ENCODE measurements at regions not wholly inside any gene's neighbourhood (a gene's known extent, or its start where the extent isn't known, plus 50 kb on each side); places are given as distances from the start of the nearest gene placed in this dataset.
"Not testable (repeated sequence)": the region's sequence is repeated elsewhere in the genome, so short reads cannot be mapped to it uniquely, and the experiment has no call there.

GRCh38 chr10:109040622-109041021, 882.7 kb downstream of the XPNPEP1 start:
- no peak for DNase-seq

GRCh38 chr10:109037978-109038377, 885.3 kb downstream of the XPNPEP1 start:
- no peak for DNase-seq

GRCh38 chr10:109030581-109031210, 892.6 kb downstream of the XPNPEP1 start:
- peak; percentile 18 for DNase-seq

DNA sequence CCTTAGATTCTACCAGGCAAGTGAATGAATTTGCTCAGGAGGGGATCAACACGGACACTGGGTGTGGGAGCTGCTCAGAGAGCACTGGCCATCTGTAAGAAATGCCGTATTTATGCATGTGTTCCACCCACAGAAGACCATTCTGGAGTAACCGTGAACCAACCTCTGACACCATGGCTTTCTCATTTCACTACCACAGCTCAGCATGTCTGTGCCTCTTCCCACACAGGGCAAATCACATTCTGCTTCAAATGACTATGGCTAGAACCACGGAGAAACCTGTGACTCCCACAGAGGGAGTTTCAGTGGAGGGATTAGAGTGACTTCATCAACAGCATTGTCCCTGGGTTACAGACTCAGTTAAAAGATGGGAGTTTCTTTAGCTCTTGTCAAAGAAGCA, 893.4 kb downstream of the XPNPEP1 start:
- no peak for DNase-seq

DNA sequence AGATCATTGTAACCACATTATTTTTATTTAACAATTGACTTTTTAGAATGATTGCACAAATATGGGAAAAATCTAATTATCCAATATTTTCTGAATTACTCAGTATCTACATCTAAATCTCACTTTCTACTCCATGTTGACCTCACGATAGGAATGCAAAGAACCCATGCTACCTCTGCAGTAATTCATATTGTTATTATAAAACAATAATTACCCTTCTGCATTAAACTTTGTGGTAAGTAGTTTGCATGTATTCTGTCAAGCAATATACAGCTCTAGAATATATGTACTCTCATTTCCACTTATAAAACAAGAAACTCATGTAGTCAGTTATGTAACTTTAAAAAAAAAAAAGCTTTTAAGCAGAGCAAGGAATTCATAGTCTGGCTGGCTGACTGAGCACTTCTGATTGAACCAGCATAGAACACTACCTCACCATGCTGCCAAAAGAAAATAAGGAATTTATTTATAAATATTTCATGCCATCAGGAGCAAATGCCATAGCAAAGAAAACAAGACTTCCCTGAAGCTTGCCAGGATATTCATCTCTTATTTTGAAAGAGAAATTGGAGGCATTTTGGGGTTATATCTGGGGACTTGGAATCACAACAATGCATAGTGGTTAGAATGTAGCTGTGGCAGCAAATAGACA, 895.7 kb downstream of the XPNPEP1 start:
- no peak for DNase-seq

DNA sequence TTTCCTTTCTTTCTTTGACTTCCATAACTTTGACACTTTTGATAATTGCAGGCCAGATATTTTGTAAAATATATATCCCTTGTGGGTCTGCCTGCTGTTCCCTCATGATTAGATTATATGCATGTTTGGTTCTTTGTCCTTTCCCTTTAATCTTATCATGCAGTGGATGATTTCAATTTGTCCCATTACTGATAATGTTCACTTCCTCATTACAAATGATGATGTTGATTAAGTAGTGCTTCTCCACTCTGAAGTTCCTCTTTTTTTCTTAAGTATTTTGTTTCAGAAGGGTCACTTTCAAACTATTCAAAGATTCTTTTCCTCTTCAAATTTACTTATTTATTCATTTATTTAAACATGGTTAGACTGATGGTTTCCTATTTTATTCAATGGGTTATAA, 898.1 kb downstream of the XPNPEP1 start:
- no peak for DNase-seq

DNA sequence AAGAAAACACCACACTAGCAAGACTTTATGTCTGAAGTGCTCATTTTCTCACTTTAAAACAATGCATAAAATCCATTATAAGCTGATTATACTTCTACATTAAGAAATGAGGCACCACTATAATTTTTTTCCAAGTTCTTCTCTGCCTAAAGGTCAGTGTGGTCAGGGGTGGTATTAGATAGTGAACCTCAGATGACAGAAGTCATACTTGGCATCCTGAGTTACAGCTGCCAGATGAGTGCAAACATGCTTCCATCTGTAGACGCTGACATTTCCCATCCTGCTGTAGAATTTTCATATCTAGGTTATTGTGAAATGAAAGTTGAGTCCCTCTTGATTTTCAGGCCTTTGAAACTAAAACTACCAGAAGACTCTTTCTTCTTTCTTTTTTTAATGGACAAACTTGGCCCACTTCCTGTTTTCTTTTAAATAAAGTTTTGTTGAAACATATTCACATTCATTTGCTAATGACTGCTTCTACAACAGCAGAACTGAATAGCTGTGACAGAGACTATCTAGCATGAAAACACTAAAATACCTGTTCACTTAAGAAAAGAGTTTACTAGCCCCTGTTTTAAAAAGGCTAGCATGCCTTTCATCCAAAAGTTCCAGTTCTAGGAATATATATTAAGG, 900.8 kb downstream of the XPNPEP1 start:
- no peak for DNase-seq

DNA sequence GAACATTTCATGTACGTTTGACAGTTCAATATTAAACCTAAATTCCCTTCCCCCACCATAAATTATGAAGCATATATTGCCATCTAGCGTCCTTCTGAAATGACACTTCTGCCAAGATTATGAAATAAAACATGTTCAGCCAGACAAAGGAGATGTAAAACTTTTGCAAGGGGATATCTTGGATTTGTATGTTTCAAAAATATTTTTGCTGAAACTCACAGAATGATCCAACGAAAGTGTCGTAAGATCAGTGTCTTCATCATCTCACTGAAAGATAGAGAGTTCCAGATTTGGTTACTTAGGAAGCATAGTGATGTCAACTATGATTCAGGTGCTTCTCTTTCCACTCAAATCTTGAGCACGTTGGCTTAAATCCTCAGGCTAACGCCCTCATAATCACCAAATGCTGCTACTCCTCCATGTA, 904.3 kb downstream of the XPNPEP1 start:
- DNase-seq = peak; percentile 18

DNA sequence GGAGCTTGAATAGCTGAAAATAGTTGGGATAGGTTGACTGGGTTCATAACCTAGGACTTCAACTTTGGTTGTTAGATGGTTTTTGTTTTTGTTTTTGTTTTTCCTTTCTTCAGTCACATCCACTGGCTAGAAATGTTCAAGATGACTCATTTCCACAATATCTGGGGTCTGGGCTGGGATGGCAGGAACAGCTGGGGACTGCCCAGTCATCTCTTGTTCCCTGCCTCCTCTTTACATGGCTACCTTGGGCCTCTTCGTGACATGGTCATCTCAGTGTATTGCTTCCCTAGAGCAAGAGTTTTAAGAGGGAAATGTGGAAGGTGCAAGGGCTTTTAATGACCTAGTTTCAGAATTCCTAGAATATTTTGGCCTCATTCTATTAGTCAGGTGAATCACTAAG, 915.8 kb downstream of the XPNPEP1 start:
- no peak for DNase-seq

- no peak for DNase-seq
Measured at GRCh38 chr10:108990441-108990840, 932.9 kb downstream of the XPNPEP1 start.

GRCh38 chr10:108989976-108990375, 933.3 kb downstream of the XPNPEP1 start:
- no peak for DNase-seq

- no peak for DNase-seq
Measured at GRCh38 chr10:108982159-108982558, 941.2 kb downstream of the XPNPEP1 start.

DNA sequence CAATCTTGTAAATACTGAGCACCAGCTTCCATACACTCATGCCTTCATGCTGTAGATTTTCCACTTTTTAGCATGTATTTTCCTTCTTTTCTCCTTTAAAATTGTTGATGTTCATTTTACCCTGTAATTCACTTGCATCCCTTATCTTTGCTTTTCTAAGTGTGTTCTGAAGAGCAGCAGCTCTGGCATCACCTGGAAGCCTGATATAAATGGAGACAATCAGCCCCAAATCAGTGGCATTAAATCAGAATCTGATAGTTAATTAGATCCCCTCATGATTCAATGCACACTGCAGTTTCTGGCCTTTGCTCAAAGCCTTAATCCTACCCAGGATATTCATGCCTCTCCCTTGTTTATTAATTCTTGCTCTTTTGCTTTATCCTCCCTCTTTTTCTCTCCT, 942.4 kb downstream of the XPNPEP1 start:
- DNase-seq = no peak

DNA sequence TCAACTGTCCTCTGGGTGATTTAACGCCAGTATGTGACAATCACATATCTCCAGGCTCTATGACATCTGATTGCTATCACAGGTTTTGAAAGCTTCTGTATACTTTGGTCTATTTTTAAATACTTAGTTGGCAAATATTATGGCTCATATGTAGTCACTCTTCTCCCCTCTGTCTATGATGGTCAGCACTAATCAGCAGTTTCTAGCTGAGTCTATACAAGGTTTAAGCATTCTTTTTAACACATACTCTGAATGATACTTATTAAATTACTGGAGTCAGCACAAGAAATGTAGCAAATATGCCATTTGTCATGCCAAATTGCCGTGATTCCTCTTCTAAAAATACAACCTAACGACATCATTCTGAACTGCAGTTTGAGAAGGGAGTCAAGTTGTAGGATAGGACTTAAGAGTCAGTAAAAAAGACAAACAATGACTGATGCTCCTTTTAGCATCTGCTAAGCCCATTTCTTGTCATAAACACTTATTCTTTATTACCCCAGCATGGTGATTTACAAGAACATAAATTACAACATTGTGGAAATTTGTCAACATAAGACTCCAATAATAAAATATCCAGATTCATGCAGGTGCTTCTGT, 947.8 kb downstream of the XPNPEP1 start:
- no peak for DNase-seq

GRCh38 chr10:108970016-108970415, 953.3 kb downstream of the XPNPEP1 start:
- peak; percentile 89 for DNase-seq

DNA sequence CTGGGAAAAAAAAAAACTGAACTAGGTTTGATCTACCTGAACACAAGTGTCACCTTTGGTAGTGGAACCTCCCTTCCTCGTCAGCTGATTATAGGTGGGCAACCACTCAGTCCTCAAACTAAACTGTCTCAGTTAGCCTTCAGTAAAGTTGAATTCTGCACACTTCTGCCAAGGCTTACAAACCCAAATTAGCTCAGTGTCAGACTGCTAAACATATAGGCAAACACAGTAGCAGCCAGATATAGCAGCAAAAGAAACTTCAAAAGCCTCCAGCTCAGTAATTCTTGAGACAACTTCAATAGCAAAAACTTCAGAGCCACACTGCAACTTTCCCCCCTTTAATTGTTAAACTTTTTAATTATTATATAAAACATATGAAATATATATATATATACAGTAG, 956.9 kb downstream of the XPNPEP1 start:
- DNase-seq = no peak

DNA sequence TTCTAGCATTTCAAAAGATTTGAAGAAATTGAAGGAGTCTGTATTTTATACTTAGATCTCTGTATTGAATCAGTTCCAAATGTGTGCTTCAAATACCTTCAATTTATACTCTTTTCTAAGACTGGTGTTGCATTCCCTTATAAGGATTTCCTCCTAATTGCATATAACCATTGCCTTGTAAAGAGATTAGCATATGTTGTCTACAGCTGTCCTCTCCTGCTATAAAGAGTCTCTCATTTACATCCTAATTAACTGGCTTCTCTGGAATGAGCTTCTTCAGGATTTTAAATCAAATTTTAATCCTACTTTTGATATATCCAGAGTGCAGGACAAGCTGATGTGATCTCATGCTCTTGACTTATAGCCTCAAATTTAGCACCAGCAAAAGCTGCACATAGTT, 957.3 kb downstream of the XPNPEP1 start:
- no peak for DNase-seq

- no peak for DNase-seq
Measured at GRCh38 chr10:108962172-108962571, 961.1 kb downstream of the XPNPEP1 start.

GRCh38 chr10:108957681-108958080, 965.6 kb downstream of the XPNPEP1 start:
- peak; percentile 4 for DNase-seq

- no peak for DNase-seq
Measured at GRCh38 chr10:108956149-108956548, 967.2 kb downstream of the XPNPEP1 start.

GRCh38 chr10:108920029-108920428, 1003.3 kb downstream of the XPNPEP1 start:
- not testable (repeated sequence) for DNase-seq

DNA sequence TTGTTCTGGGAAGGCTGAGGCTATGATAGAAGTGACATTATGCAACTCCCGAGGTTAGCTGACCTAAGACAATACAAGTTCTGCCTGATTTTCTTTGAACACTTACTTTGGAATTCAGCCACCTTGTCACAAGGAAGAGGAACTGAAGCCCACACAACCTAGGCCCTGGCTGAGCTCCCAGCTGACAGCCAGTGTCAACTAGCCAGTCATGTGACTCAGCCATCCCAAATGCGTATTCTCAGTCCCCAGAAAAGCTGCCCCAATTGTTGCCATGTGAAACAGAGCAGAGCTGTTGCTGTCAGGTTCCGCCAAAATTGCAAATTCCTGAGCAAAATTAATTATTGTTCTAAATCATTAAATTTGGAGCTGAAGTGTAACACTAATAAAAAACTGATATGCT, 1010.0 kb downstream of the XPNPEP1 start:
- no peak for DNase-seq

DNA sequence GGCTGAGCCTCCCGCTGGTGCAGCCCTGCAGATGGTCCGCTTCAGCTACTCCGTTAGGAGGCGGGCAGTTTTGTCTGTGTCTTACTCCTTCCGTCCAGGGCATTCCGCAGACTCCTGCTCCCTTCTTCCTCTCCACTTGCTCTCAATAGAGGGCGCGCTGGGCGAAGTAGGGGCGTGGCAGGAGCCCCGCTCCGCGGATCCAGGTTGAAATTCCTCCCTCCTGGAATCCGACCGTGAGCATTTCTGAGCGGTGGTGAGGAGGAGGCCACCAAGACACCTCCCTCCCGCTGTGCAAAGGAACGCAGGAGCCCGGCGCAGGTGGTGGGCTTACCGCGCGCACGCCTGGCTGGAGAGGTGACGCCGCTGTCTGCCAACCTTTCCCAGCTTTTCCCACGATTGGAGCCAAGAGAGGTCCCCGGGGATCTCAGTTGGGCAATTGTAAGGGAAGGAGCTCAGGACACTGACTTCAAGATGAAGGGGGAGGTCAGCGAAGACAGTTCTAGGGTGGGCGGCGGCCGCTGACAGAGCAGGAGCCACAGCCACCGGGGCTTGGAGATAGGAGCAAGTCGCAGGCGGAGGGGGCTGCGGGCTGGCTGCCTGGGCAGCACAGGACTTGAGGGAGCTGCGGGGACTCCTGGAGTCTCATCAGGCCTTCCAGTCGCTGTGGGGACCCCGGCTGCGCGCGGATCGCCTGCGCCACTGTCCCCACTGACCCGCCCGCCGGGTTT, 1011.3 kb downstream of the XPNPEP1 start:
- peak; percentile 92 for DNase-seq

All from eye (tissue), 1 donor.